Chondrocyte (in vitro differentiated cells): ENCODE measurements at regions not wholly inside any gene's neighbourhood (a gene's known extent, or its start where the extent isn't known, plus 50 kb on each side); places are given as distances from the start of the nearest gene placed in this dataset.

ENCODE experiments used
- DNase-seq: peaks from one replicate; pipeline ENCODE4 v3.0.0; 2021; ENCODE audit warnings: mixed read lengths, low spot score
- H3K27ac Mint-ChIP-seq: one replicate; pipeline ENCODE4 v1.8.0; 2021; ENCODE audit warnings: mild to moderate bottlenecking, moderate library complexity, mixed read lengths; ENCODE audit not compliant: unreplicated experiment
- H3K27me3 Mint-ChIP-seq: 2 replicates; pipeline ENCODE4 v1.8.0; 2021; ENCODE audit warnings: low read depth, mixed read lengths
- H3K36me3 Mint-ChIP-seq: 2 replicates; pipeline ENCODE4 v1.8.0; 2021; ENCODE audit warnings: low read depth, mixed read lengths
- H3K4me1 Mint-ChIP-seq: 2 replicates; pipeline ENCODE4 v1.8.0; 2021; ENCODE audit warnings: low read depth, mild to moderate bottlenecking, mixed read lengths
- H3K4me3 Mint-ChIP-seq: one replicate; pipeline ENCODE4 v1.8.0; 2021; ENCODE audit warnings: mild to moderate bottlenecking, moderate library complexity, mixed read lengths; ENCODE audit not compliant: unreplicated experiment
- H3K9me3 Mint-ChIP-seq: 2 replicates; pipeline ENCODE4 v1.8.0; 2021; ENCODE audit warnings: low read depth, mixed read lengths
- CTCF ChIP-seq: fragments of 200-600 bp; sonication (generic); IDR thresholded peaks from 2 replicates; pipeline ENCODE4 v1.5.0; 2021; ENCODE audit warnings: antibody characterized with exemption, mild to moderate bottlenecking, moderate library complexity

- H3K27ac Mint-ChIP-seq: no peak overlapping the region
- no peaks in the 10 kb centered on the region for H3K27me3 Mint-ChIP-seq
- H3K4me3 Mint-ChIP-seq: no peak overlapping the region
- DNase-seq: no peak
- no peaks in the 10 kb centered on the region for H3K36me3 Mint-ChIP-seq
- H3K9me3 Mint-ChIP-seq: peaks cover 13% of the 10 kb centered on the region
- no peaks in the 10 kb centered on the region for H3K4me1 Mint-ChIP-seq
- TF ChIP-seq CTCF: no peak
These were observed 1019.5 kb downstream of the TMEM182 start for GRCh38 chr2:103781313-103781712.

GRCh38 chr2:103784261-103784660 lies 1022.4 kb downstream of the TMEM182 start:
- no peak for TF ChIP-seq CTCF
- H3K4me3 Mint-ChIP-seq: no peak overlapping the region
- no peaks in the 10 kb centered on the region for H3K9me3 Mint-ChIP-seq
- no peaks in the 10 kb centered on the region for H3K36me3 Mint-ChIP-seq
- H3K4me1 Mint-ChIP-seq: peaks cover 16% of the 10 kb centered on the region
- H3K27me3 Mint-ChIP-seq: no peaks in the 10 kb centered on the region
- no peak overlapping the region for H3K27ac Mint-ChIP-seq
- DNase-seq: no peak

- Mint-ChIP-seq H3K4me1 (peaks cover 24% of the 10 kb centered on the region), H3K27me3 (no peaks in the 10 kb centered on the region), H3K27ac (no peak overlapping the region), H3K9me3 (no peaks in the 10 kb centered on the region), H3K4me3 (no peak overlapping the region), H3K36me3 (no peaks in the 10 kb centered on the region)
- no peak for DNase-seq
- no peak for TF ChIP-seq CTCF
These were observed 1023.6 kb downstream of the TMEM182 start for GRCh38 chr2:103785432-103785831.

- no peak overlapping the region for H3K4me3 Mint-ChIP-seq
- no peak for DNase-seq
- H3K27ac Mint-ChIP-seq: no peak overlapping the region
- no peaks in the 10 kb centered on the region for H3K27me3 Mint-ChIP-seq
- peaks cover 24% of the 10 kb centered on the region for H3K4me1 Mint-ChIP-seq
- no peak for TF ChIP-seq CTCF
- no peaks in the 10 kb centered on the region for H3K9me3 Mint-ChIP-seq
- H3K36me3 Mint-ChIP-seq: no peaks in the 10 kb centered on the region
These were observed 1024.1 kb downstream of the TMEM182 start for GRCh38 chr2:103785956-103786355.

GRCh38 chr2:103788389-103788788 lies 1026.6 kb downstream of the TMEM182 start:
- Mint-ChIP-seq H3K9me3 (no peaks in the 10 kb centered on the region), H3K4me1 (peaks cover 24% of the 10 kb centered on the region), H3K27me3 (no peaks in the 10 kb centered on the region), H3K4me3 (no peak overlapping the region), H3K36me3 (no peaks in the 10 kb centered on the region), H3K27ac (no peak overlapping the region)
- no peak for TF ChIP-seq CTCF
- DNase-seq: no peak
